ENCODE measurements at regions not wholly inside any gene's neighbourhood (a gene's known extent, or its start where the extent isn't known, plus 50 kb on each side); places are given as distances from the start of the nearest gene placed in this dataset.

DNA sequence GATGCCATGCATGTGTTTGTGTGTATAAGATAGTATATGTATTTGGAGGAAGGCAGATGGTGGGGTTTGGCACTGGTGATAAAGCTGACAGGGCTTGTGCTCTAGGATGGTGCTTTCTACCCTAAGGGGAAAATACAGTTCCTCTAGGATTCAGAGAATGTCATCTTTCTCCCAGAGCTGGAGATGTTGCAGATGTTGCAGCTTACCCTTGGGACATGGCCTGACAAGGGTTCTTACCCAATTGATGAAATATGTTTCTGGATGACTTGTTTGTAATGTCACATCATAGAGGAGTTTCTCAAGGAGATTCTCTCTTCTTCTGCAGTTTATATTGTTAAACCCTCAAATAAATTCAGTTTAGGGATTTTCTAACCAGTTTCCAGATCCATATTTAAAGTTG lies 52.5 kb upstream of the PITX2 start:
- DNase-seq: no peak

DNA sequence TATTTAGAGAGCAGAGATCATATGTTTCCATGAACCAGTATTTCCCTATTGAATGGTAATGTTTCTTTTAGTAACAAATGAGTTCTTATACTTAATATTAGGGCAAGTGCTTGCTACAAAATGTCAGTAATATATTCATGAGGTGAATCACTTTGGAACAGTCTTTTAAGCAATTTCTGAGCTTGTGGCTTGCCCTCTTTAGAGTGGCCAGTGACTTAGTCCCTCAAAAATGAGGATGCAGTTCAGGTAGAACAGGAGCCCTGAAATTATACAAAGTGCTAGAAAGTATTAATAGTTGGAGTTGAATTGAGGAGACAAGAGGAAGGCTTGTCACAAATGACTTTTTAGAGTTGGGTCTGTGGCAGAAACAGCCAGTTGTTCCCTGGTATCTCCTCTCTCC lies 53.4 kb upstream of the PITX2 start:
- DNase-seq: no peak

DNA sequence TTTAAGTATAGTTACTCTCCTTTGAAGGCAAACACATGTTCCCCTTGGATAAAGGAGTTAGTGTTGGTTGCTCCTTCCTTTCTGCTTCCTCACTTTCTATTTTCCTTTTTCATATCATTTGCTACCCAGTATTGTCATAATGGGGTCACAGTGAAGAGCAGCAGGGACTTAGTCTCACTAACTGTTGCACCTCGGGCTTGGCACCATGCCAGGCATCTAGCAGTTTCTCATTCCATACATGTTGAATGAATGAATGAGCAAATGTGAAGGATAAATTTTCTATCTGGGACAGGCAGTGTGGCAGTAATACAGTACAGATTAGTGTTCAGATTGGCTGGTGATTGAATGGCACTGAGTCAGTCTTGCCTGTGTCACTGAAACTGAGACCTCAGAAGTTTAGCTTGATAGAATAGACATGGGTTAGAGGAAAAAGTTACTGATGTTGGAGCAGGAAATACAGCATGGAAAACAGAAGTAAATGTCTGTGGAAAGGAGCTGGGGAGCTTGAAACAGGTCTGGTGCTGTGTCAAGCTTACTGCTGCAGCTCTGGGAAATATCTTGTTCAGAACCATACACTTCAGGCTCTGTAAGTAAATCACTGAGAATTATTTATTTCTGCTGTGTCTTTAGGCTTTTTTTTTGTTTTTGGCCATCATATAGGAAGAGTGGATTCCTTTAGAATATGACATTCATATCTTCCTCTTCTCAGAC lies 55.8 kb upstream of the PITX2 start:
- DNase-seq: no peak

DNA sequence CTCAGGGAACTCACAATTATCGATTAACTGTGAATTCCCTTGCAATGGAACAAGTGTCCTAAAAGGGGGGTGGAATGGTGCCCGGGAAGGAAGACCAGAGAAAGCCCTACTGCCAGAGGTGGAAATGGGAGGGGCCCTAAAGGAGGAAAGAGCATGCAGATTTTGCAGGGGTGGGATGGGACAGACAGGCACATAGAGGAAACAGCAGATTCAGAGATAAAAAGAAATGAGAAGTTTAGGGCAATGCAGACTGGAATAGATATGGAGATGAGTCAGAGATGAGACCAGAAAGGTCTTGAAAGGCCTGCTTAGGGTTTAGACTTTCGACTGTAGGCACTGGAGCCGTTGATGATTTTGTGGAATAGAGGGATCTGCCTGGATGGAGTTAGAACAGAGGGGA lies 57.4 kb upstream of the PITX2 start:
- no peak for DNase-seq

DNA sequence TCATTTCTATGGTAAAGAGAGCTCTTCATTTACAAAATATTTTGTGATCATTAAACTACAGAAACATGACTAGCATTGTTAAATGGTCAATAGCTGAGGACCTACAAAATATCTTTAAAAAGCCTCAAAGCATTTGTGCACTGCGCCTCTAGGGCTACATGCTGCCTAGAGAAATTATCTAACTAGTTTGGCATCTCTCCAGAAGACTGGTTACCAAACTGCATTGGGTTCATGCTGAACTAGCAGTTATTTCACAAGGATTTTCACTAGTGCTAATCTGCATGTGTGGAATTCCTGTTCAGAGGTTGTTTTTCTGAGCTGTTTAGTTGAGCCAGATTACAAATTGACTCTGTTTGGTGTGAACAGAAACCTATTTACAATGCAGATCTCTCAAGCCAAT lies 58.5 kb upstream of the PITX2 start:
- peak; percentile 23 for DNase-seq

DNA sequence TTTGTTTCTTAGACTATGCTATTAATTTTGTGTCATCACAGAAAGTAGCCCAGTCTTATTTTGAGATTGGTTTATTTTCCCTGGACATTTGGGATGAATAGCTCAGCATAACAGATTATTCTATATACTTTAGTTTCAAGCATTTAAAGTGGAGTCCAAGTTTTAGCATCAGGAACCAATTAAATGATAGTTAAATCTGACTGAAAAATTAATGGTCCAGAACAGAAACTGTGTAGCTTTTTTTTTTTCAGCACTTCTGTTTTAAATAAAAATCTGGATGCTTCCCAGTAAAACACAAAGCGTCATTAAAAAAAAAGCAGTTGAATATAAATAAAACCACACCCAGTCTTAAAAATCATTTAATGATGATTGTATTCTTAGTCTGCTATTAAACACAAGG lies 59.4 kb upstream of the PITX2 start:
- DNase-seq: no peak

DNA sequence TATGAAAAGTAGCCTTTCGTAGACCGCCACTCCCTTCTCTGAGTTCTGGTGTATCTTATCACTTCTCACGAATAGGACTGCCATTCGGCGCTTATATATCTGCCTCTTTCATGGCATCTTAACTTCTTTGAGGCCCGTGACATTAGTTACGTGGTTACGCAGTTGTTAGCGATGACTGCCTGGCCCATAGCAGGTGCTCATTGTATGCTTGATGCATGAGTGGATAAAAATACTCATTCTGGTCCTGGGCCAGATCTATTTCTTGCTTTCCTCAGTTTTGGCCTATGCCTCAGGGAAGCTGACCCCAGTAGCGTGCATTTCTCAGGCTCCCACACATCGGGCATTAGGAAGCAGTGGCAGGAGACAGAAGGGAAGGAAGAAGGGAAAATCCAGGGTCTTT lies 60.7 kb upstream of the PITX2 start:
- DNase-seq: no peak

DNA sequence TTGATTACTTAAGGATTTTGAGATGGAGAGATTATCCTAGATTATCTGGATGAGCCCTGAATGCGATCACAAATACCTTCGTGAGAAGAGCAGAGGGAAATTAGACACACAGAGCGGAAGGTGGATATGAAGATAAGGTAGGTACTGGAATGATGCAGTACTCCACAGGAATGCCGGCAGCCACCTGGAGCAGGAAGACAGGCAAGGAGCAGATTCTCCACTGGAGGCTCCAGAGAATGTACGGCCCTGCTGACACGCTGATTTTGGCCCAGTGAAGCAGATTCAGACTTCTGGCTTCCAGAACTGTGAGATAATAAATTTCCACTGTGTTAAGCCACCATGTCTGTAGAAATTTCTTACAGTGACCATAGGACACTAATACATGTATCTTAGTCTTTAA lies 79.4 kb upstream of the PITX2 start:
- no peak for DNase-seq

DNA sequence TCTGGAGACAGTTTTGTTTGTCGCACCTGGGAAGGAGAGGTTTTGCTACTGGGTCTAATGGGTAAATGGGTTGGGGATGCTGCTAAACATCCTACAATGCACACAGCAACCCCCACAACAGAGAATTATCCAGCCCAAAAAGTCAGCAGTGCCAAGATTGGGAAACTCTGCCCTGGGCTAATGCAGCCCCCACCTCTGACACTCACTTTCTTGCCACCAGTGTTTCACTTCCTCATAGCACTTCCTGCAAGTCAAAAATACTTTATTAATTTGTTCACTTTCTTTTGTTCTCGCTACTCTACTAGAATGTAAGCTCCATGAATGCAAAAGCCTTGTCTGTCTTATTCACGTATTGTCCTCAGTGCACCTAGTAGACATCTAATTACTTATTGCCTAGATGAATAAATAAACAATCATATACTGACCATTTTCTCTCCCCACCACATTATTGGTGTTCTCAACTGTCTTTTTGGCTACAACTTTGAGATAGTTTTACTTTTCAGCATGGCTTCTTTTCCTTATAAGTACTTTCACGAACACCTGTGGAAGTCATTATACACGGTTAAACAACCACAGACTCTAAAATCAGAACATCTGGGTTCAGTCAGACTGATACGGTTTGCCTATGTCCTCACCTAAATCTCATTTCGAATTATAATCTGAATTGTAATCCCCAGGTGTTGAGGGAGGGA lies 82.0 kb upstream of the PITX2 start:
- DNase-seq: no peak

DNA sequence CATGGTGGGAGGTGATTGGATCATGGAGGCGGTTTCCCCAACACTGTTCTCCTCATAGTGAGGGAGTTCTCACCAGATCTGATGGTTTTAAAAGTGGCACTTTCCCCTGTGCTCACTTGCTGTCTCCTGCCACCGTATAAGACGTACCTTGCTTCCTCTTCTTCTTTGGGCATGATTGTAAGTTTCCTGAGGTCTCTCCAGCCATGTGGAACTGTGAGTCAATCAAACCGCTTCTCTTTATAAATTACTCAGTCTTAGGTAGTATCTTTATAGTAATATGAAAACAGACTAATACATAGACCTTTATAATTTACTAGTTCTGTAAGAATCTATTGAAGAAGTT lies 82.5 kb upstream of the PITX2 start:
- no peak for DNase-seq

DNA sequence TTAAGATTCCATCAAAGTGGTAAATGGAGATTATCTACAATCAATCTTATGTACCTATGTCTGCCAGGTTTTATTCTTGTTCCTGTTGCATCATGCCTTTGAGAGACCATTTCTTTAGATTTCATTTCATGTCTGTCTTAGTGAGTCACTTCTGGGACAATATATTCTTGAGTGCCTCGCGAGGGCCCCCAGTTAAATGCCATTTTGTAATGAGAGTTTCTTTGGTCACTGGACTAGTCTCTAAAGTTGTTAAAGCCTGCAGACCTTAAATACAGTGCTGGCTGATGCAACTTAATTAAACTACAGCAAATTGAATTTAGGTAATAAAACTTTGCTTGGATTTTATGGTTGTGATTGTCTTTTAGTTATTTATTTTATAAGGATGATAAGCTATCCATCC lies 87.2 kb upstream of the PITX2 start:
- no peak for DNase-seq

DNA sequence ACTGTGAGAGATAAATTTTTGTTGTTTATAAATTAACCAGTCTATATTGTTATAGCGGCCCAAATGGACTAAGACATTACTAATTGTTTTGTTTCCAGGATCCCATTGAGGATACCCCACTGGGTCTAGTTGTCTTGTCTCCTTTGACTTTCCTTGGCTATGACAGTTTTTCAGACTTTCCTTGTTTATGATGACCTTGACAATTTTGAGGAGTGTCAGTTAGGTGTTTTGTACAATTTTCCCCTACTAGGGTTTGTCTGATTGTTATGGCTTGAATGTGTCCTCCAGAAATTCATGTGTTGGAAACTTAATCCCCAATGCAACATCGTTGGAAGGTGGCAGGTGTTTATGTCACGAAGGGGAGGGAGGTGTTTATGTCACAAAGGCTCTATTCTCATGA lies 89.6 kb upstream of the PITX2 start:
- DNase-seq: no peak

DNA sequence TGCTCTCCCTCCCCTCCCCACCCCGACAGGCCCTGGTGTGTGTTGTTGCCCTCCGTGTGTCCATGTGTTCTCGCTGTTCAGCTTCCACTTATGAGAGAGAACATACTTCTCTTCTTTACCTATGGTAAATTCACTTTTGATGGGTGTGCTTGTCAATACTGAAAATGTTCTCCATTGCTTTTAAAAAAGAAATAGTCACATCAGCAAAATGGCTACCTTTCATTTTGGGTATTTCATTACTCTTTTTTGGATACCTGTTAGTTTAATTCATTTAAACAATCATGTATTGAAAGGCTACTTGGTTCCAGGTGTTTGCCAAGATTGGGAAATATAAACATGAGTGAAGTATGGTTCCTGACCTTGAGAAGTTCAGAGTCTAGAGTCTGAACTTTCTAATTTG lies 107.4 kb upstream of the PITX2 start:
- no peak for DNase-seq

DNA sequence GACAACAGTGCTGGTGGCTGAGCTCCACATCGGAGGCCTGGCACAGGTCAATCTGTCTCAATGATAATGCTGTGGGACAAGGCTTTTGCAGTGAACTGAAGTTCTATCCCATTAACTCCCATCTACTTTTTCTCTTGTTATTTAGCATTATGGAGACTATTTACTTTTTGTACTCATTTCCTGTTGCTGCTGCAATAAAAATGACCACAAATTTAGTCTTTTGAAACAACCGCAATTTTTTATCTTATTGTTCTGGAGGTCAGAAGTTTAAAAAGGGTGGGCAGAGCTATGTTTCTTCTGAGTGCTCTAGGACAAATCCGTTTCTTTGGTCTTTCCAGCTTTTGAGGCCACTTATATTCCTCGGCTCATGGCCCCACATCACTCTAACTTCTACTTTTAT lies 111.0 kb upstream of the PITX2 start:
- DNase-seq: peak; percentile 9

DNA sequence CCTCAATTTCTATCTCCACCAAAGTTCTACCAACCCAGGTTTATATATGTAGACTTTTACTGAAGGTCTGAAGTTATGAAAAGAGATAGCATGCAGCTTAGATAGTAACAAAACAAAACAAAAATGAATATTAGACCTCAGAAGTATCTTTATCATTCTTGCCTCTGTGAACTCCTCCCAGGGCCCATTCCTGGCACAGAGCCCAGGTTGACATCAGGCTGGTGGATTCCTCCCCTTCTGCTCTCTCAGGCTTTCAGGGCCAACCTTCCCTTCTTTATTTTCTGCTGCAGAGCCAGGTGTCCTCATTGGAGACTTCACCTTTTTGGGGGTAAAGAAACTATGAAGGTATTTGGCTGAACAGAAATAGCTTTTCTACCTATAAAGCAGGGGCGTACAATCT lies 112.8 kb upstream of the PITX2 start:
- DNase-seq: peak; percentile 33

DNA sequence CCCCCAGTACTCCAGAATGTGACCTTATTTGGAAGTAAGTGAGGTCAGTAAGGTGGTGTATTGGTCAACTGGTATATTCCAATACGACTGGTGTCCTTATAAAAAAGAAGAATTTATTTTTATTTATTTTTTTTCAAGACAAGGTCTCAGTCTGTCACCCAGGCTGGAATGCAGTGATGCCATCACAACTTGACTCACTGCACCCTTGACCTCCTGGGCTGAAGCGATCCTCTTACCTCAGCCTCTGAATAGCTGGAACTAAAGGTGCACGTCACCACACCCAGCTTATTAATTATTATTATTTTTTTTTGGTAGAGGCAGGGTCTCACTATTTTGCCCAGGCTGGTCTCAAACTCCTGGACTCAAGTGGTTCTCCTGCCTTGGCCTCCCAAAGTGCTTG lies 115.1 kb upstream of the PITX2 start:
- peak; percentile 38 for DNase-seq

DNA sequence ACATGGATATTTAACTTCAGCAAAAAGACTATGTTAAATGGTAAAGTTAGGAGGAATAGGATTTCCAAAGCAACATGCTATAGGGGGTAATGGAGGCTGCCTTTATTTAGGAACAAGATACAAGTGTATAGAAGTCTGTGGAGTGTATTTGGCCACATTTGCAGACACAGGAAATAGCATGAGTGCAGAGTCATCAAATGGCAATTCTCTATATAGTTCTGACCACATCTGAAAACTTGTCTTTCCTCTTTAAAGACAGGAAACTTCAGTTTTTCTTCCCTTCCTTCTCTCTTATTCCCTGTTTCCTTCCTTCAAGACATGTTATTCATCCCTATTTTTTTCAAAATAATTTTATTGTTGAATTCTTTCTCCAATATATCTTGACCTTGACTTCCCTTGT lies 119.3 kb upstream of the PITX2 start:
- peak; percentile 37 for DNase-seq

DNA sequence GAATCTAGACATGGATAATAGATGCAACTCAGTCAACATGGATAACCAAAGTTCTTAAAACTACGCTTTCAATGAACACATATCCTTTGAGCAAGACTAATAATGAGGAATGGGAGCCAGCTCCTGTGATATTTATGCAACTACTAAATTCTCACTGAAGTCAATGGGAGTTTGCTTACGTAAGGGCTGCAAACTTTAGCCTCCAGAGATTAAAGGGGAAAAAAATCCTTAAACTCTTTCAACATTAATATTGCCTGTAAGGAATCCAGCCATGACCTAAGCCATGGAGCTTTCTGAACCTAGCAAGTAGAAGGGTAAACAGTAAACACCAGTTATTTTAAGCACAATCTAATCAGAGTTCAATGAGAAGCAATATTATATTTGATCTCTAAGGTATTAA lies 125.2 kb upstream of the PITX2 start:
- no peak for DNase-seq

DNA sequence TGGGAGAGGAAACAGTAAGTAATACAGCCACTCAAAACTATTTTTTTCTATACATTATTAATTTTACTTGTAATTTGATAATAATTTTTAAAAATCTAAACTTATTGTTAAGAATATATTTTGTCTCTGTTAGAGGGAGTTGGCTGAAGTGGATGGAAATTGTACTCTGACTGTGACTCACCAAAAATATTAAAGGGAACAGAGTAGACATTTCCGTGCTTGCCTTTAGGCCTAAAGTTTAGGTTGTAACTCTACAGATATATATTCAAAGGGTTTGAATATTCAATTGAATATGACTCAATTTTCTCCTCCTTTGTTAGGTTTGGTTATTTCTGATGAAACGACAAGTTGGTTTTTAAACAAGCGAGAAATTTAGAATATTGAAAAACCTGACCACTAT lies 128.3 kb upstream of the PITX2 start:
- DNase-seq: no peak

DNA sequence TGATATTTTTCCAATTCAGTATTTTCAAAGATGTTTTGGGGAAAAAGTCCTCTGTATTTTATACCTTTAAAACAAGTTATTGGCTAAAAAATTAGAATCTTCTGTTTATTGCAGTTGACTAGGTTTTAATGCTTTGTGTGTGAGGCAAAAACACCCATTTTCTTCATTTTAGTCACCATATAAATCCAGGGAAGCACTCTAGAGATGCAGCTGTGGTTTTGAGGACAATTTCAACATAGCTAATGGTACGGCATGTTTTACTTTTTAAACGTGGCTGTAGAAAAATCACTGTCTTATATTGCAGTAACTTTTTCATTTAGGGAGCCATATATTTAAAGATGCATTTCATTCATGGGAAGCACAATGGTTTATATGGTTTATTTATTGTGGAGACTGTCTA lies 129.1 kb upstream of the PITX2 start:
- no peak for DNase-seq

DNA sequence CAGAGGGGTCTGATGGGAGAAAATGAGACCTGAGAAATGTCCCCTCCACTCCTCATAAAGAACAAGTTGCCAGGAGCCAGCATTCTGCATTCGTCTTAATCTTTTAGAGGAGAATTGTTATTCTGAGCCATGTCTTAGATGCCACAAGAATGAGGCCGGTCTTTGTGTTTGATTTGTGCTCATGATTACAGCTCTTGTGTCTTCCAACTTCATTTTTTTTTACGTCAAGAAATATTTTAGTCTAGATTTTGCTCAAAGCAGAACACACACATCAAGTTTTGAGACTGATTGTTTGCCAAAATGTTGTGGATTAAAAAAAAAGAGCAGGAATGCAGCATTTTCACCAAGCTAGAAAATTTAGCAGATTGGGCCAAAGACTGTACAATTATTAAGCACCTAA lies 130.6 kb upstream of the PITX2 start:
- DNase-seq: no peak

DNA sequence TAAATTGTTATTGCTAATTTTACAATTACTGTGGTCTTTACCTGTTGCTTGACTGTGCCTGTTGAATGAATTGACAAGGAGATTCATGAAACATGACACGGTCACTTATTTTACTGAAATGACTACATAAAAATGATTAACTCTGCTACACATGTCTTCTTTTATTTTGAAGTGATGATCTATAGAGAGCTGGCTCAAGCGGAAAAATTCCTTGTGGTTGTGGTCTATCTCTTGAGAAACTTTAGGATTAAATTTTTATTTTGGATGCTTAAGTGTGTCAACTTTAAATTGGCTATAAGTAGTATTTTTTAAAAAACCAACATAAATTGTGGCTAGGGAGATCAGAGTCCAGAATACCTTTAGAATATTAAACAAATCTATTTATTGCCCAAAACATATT lies 131.8 kb upstream of the PITX2 start:
- DNase-seq: no peak

DNA sequence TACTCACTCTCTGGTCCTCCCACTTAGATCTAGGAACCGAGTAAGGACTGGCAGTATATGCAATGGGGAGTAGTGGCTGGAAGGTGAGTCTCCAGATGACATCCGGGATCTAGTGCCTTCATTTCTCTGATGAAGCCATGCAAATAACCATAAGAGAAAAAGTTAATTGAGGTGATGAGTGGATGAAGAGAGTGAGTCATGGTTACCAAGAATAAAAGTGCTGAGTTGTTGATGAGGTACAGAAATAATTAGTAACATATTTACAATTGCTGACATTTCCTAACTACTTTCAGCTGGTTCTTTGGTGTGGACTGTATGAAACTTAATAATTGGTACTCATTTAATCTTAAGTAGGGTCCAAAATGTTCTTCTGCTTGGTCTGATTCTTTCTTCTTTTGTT lies 146.7 kb upstream of the PITX2 start:
- DNase-seq: no peak

DNA sequence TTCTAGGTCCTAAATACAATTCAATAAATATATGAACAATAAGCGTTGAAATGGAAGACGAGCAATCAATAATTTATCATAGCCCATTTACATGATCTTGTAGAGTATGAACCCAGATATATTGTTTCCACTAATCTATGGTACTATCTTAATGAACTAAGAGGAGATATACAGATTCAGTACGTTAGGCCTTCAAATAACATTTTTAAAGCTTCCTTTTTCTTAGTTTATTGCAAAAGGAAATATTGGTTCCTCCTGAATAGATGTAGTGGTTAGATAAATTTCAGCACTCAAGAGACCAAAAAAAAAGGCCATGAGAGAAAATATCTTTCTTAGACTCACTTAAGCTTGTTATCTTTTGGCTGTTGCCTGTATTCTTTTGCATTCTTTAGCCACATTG lies 147.5 kb upstream of the PITX2 start:
- DNase-seq: no peak

DNA sequence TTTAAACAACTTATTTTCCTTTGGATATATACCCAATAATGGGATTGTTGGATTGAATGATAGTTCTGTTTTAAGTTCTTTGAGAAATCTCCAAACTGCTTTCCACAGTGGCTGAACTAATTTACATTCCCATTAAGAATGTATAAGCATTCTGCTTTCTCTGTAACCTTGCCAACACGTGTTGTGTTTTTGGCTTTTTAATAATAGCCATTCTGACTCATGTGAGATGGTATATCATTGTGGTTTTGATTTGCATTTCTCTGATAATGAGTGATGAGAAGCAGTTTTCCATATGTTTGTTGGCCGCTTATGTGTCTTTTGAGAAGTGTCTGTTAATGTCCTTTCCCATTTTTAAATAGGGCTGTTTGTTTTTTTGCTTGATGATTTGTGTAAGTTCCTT lies 155.6 kb upstream of the PITX2 start:
- peak; percentile 51 for DNase-seq
